ENCODE measurements at regions not wholly inside any gene's neighbourhood (a gene's known extent, or its start where the extent isn't known, plus 50 kb on each side); places are given as distances from the start of the nearest gene placed in this dataset.

DNA sequence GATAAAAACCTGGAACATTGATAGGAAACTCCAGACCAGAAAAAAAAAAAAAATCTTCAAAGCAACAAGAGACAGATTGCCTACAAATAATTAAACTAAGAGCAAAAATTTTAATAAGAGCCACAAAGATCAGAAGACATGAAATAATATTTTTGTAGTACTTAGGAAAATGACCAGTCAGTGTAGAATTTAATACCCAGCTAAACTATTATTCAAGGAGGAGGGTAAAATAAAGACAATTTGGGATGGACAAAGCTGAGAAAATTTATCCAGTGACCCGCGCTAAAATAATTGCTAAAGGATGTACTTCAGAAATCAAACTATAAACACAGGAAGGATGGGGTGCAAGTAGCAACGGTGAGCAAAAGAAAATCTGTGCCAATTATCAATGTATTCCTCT is 133.2 kb downstream of the AQP9 start:
- Histone ChIP-seq H3K4me3 (no peak overlapping the region), H3K4me2 (ENCODE audit: control insufficient read depth, insufficient read depth) (no peak overlapping the region), H3K27me3 (replicated peaks in 1 of 2; ENCODE audit: control insufficient read depth in 2 of 2, insufficient read depth in 2 of 2, low read length in 1 of 2) (no peaks in the 10 kb centered on the region), H3K79me2 (ENCODE audit: control insufficient read depth, insufficient read depth, low read length) (no peaks in the 10 kb centered on the region), H3K9me3 (replicated peaks; ENCODE audit: control insufficient read depth, insufficient read depth, low read length) (peaks cover 3% of the 10 kb centered on the region; the same call in 2 of the 3 replicates), H4K20me1 (ENCODE audit: control insufficient read depth, insufficient read depth) (no peaks in the 10 kb centered on the region), H2AFZ (ENCODE audit: control insufficient read depth, low read depth, low read length) (no peak overlapping the region), H3K9ac (ENCODE audit: control insufficient read depth, insufficient read depth, low read length) (no peak overlapping the region), H3K4me1 (ENCODE audit: control insufficient read depth, insufficient read depth, low read length) (no peaks in the 10 kb centered on the region), H3K27ac (ENCODE audit: control insufficient read depth, insufficient read depth) (no peak overlapping the region), H3K36me3 (ENCODE audit: control insufficient read depth in 2 of 2, insufficient read depth in 2 of 2, low read length in 1 of 2) (no peaks in the 10 kb centered on the region)
- intact Hi-C loops (cut with micrococcal nuclease; ENCODE audit: unreplicated experiment) = loop anchor here (10.0 kb wide), 1 partner anchor 483 kb away; no protein-coding TSS in a partner anchor
- ChIA-PET RAD21 (ENCODE audit: unreplicated experiment) (interaction anchor here (2.5 kb wide), 1 partner anchor 61 kb away, joined by 11 read pairs; no protein-coding TSS in a partner anchor), SMC1A (ENCODE audit: uncharacterized antibody, unreplicated experiment) (interaction anchor here (0.6 to 2.5 kb wide), 8 partner anchors 46 to 1220 kb away, joined by 3 to 11 read pairs (median 3); no protein-coding TSS in a partner anchor), POLR2A (interaction anchor here (0.6 kb wide), 1 partner anchor 747 kb away, joined by 3 read pairs; no protein-coding TSS in a partner anchor), CTCF (interaction anchor here (0.6 to 2.4 kb wide), 4 partner anchors 19 to 235 kb away, joined by 3 to 12 read pairs (median 4); no protein-coding TSS in a partner anchor)
- ATAC-seq (no peak), DNase-seq (ENCODE audit: low read depth, low spot score) (no peak), FAIRE-seq (no peak)
- no peak for TF ChIP-seq ZBED1 (IDR thresholded peaks at IDR 0.05; ENCODE audit: borderline replicate concordance)
- TF ChIP-seq, protein P1, sequence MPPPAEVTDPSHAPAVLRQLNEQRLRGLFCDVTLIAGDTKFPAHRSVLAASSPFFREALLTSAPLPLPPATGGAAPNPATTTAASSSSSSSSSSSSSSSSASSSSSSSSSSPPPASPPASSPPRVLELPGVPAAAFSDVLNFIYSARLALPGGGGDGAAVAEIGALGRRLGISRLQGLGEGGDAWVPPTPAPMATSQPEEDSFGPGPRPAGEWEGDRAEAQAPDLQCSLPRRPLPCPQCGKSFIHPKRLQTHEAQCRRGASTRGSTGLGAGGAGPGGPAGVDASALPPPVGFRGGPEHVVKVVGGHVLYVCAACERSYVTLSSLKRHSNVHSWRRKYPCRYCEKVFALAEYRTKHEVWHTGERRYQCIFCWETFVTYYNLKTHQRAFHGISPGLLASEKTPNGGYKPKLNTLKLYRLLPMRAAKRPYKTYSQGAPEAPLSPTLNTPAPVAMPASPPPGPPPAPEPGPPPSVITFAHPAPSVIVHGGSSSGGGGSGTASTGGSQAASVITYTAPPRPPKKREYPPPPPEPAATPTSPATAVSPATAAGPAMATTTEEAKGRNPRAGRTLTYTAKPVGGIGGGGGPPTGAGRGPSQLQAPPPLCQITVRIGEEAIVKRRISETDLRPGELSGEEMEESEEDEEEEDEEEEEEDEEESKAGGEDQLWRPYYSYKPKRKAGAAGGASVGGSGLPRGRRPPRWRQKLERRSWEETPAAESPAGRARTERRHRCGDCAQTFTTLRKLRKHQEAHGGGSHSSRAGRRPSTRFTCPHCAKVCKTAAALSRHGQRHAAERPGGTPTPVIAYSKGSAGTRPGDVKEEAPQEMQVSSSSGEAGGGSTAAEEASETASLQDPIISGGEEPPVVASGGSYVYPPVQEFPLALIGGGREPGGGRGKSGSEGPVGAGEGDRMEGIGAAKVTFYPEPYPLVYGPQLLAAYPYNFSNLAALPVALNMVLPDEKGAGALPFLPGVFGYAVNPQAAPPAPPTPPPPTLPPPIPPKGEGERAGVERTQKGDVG (CRISPR knock-in tag; IDR thresholded peaks at IDR 0.05) = no peak
- no peak for TF ChIP-seq MEF2B (IDR thresholded peaks at IDR 0.05; ENCODE audit: partially characterized antibody, poor library complexity, severe bottlenecking)
- TF ChIP-seq, protein P2, sequence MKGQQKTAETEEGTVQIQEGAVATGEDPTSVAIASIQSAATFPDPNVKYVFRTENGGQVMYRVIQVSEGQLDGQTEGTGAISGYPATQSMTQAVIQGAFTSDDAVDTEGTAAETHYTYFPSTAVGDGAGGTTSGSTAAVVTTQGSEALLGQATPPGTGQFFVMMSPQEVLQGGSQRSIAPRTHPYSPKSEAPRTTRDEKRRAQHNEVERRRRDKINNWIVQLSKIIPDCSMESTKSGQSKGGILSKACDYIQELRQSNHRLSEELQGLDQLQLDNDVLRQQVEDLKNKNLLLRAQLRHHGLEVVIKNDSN (IDR thresholded peaks at IDR 0.05; ENCODE audit: borderline replicate concordance, extremely low read length, insufficient read depth, low read depth, low read length) = no peak
- no peak for TF ChIP-seq SMC3 (IDR thresholded peaks at IDR 0.05; ENCODE audit: borderline replicate concordance, low read length)
- no peak for TF ChIP-seq MXI1 (IDR thresholded peaks at IDR 0.05; ENCODE audit: low read depth, low read length)
- in situ Hi-C loops (cut with MboI) = no loop called here
- 90% methylated on average over 3 of the region's 3 CpGs for WGBS (ENCODE audit: insufficient coverage, insufficient replicate concordance, low lambda C conversion rate, missing lambda C conversion rate)
- BruUV-seq (replicated peaks) = no TSS peak
